WERI-Rb-1 (cell line): ENCODE measurements at regions not wholly inside any gene's neighbourhood (a gene's known extent, or its start where the extent isn't known, plus 50 kb on each side); places are given as distances from the start of the nearest gene placed in this dataset.

Source experiments
- DNase-seq: peaks from one replicate; pipeline ENCODE4 v3.0.0-alpha.2; 2020
- H3K27ac ChIP-seq: fragments of 250-450 bp; sonication (Bioruptor Pico); 2 replicates; pipeline ENCODE4 v1.5.1; 2020; ENCODE audit warnings: mild to moderate bottlenecking, moderate library complexity
- H3K27me3 ChIP-seq: fragments of 250-450 bp; sonication (Bioruptor Pico); 2 replicates; pipeline ENCODE4 v1.5.1; 2021; ENCODE audit warnings: mild to moderate bottlenecking, low read depth, moderate library complexity; ENCODE audit not compliant: insufficient read depth, severe bottlenecking
- H3K36me3 ChIP-seq: fragments of 250-450 bp; sonication (Bioruptor Pico); 2 replicates; pipeline ENCODE4 v1.5.1; 2020; ENCODE audit warnings: mild to moderate bottlenecking, moderate library complexity
- H3K4me3 ChIP-seq: 2 replicates; pipeline ENCODE4 v1.5.1; 2011; ENCODE audit warnings: low read depth, mild to moderate bottlenecking, control low read depth, low read length
- H3K9me3 ChIP-seq: fragments of 250-450 bp; sonication (Bioruptor Pico); 2 replicates; pipeline ENCODE4 v1.5.1; 2021; ENCODE audit warnings: mild to moderate bottlenecking, moderate library complexity; ENCODE audit not compliant: severe bottlenecking
- CTCF ChIP-seq: IDR thresholded peaks from 2 replicates; pipeline ENCODE4 v1.5.1; 2011; ENCODE audit warnings: low read depth, mild to moderate bottlenecking, control low read depth, inconsistent platforms, low read length

DNA sequence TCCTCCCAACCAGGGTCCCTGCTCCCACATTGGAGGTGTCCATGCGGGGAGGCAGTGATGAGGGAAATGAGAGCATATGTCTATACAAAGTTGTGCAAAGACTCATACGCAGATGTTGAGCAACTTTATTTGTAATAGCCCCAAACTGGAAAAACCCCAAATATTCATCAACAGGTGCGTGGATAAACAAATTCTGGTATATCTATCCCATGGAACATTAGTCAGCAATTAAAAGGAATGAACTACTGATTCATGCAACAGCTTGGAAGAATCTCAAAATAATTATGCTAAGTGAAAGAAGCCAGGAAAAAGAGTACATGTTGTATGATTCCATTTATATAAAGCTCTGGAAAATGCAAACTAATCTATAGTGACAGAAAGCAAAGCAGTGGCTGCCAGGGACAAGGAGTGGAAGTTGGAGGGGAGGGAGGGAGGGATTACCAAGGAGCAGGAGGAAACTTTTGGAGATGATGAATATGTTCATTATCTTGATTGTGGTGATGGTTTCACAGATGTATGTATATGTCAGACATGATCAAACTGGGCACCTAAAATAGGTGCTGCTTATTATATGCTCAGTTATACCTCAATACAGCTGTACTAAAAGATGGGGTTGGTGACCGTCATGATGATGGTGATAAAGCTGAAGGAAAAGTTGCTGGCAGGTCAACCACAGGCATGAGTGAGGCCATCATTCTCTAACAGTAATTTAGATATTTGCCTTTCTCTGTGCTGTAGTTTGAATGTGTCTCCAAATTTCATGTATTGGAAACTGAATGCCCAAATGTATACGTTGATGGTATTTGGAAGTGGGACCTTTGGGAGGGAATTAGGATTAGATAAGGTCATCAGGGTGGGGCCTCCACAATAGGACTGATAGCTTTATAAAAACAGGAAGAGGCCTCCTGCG, 270.9 kb downstream of the CYP26B1 start:
- H3K27ac ChIP-seq, result no peak overlapping the region
- H3K27me3 ChIP-seq, result no peaks in the 10 kb centered on the region
- H3K36me3 ChIP-seq, result no peaks in the 10 kb centered on the region
- H3K9me3 ChIP-seq, result no peaks in the 10 kb centered on the region
- H3K4me3 ChIP-seq, result no peak overlapping the region
- DNase-seq, result no peak
- no peak for TF ChIP-seq CTCF

- TF ChIP-seq CTCF, result no peak
Observed at GRCh38 chr2:71872466-71873051, 275.1 kb downstream of the CYP26B1 start.

GRCh38 chr2:71865391-71865965, 282.2 kb downstream of the CYP26B1 start:
- Histone ChIP-seq H3K27ac (no peak overlapping the region), H3K4me3 (no peak overlapping the region), H3K9me3 (no peaks in the 10 kb centered on the region), H3K27me3 (no peaks in the 10 kb centered on the region), H3K36me3 (no peaks in the 10 kb centered on the region)
- TF ChIP-seq CTCF, result no peak
- DNase-seq, result no peak

More at GRCh38 chr2:71872466-71873051, 275.1 kb downstream of the CYP26B1 start:
- no peak overlapping the region for H3K4me3 ChIP-seq
- no peak overlapping the region for H3K27ac ChIP-seq
- H3K9me3 ChIP-seq, result no peaks in the 10 kb centered on the region
- no peak for DNase-seq
- H3K36me3 ChIP-seq, result no peaks in the 10 kb centered on the region
- no peaks in the 10 kb centered on the region for H3K27me3 ChIP-seq

DNA sequence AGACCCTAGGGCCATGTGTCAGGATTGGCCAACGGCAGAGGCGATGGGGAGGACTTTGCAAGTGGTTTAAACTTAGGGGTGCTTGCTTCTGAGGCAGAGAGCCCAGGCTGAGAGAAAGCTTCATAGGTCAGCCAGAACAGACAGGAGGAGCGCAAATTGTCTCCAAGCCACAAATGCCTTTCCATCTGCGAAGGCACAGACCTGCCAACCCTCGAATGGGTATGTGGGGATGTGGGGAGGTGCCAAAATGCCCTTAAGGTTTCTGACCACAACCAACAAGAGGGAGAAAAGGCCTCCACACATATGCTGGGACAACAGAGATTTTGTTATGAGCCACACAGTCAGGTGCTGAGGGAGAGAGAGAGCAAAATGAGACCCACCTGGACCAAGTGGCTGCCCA, 283.6 kb downstream of the CYP26B1 start:
- H3K27me3 ChIP-seq, result no peaks in the 10 kb centered on the region
- H3K36me3 ChIP-seq, result no peaks in the 10 kb centered on the region
- H3K4me3 ChIP-seq, result no peak overlapping the region
- no peak for TF ChIP-seq CTCF
- H3K27ac ChIP-seq, result 0 out of 2 replicates have a peak overlapping the region, but pooled peaks have one; percentile 12
- H3K9me3 ChIP-seq, result no peaks in the 10 kb centered on the region
- DNase-seq, result no peak

GRCh38 chr2:71863396-71863795, 284.3 kb downstream of the CYP26B1 start:
- H3K27me3 ChIP-seq, result no peaks in the 10 kb centered on the region
- peak; percentile 67 for DNase-seq
- H3K4me3 ChIP-seq, result no peak overlapping the region
- H3K36me3 ChIP-seq, result no peaks in the 10 kb centered on the region
- no peaks in the 10 kb centered on the region for H3K9me3 ChIP-seq
- peak overlapping the region; percentile 12 for H3K27ac ChIP-seq
- no peak for TF ChIP-seq CTCF
